Naive thymus-derived CD8-positive, alpha-beta T cell (primary cell): ENCODE measurements at regions not wholly inside any gene's neighbourhood (a gene's known extent, or its start where the extent isn't known, plus 50 kb on each side); places are given as distances from the start of the nearest gene placed in this dataset.

Experiments
- ATAC-seq, 2 donors: fragments of 150-1000 bp; cut with Tn5 transposase in 1 of 2; sonication (Bioruptor Pico), chemical (Tn5 transposase) in 1 of 2; 1 replicate in 1 of 2; 2 replicates in 1 of 2; pipeline ENCODE4 v1.10.0; 2021; ENCODE audit warnings: mild to moderate bottlenecking in 2 of 2, moderate library complexity in 2 of 2
- POLR2A ChIA-PET: fragments of 350-600 bp; sonication (Branson Sonifier 250); formaldehyde crosslinking; loops from one replicate; lab custom pipeline; 2021; ENCODE audit warnings: antibody characterized with exemption; lab: Charles Lee
- DNase-seq, 10 donors: peaks; one replicate each; pipeline versions ENCODE4 v3.0.0 to v3.0.0-alpha.2; 2020 to 2022
- H3K27ac Mint-ChIP-seq, 10 donors: one replicate each; pipeline ENCODE4 v1.8.0; 2020 to 2022; ENCODE audit warnings: mild to moderate bottlenecking in 10 of 10, mixed read lengths in 10 of 10, moderate library complexity in 4 of 10, inconsistent platforms in 1 of 10
- H3K27me3 Mint-ChIP-seq, 5 donors: one replicate each; pipeline ENCODE4 v1.8.0; 2021 to 2022; ENCODE audit warnings: mixed read lengths in 5 of 5
- H3K36me3 Mint-ChIP-seq, 3 donors: one replicate each; pipeline ENCODE4 v1.8.0; 2020 to 2022; ENCODE audit warnings: mixed read lengths in 3 of 3, mild to moderate bottlenecking in 2 of 3, inconsistent platforms in 1 of 3
- H3K4me1 Mint-ChIP-seq, 4 donors: one replicate each; pipeline ENCODE4 v1.8.0; 2021 to 2022; ENCODE audit warnings: mixed read lengths in 4 of 4
- H3K4me3 Mint-ChIP-seq, 10 donors: one replicate each; pipeline ENCODE4 v1.8.0; 2020 to 2022; ENCODE audit warnings: mild to moderate bottlenecking in 10 of 10, mixed read lengths in 10 of 10, moderate library complexity in 6 of 10, inconsistent platforms in 1 of 10
- H3K9me3 Mint-ChIP-seq, 9 donors: one replicate each; pipeline ENCODE4 v1.8.0; 2020 to 2022; ENCODE audit warnings: mixed read lengths in 9 of 9, mild to moderate bottlenecking in 3 of 9, inconsistent platforms in 1 of 9, moderate library complexity in 1 of 9

GRCh38 chr1:80424249-80424648 lies 1376.5 kb upstream of the ADGRL2 start:
- H3K4me1 Mint-ChIP-seq, result no peaks in the 10 kb centered on the region
- no peak for ATAC-seq
- peaks cover 0 to 5% (median 0%) of the 10 kb centered on the region in 9 donors for H3K9me3 Mint-ChIP-seq
- no peaks in the 10 kb centered on the region for H3K36me3 Mint-ChIP-seq
- POLR2A ChIA-PET, result no interaction called here
- H3K27ac Mint-ChIP-seq, result no peak overlapping the region
- no peak overlapping the region for H3K4me3 Mint-ChIP-seq
- no peak for DNase-seq
- no peaks in the 10 kb centered on the region for H3K27me3 Mint-ChIP-seq

DNA sequence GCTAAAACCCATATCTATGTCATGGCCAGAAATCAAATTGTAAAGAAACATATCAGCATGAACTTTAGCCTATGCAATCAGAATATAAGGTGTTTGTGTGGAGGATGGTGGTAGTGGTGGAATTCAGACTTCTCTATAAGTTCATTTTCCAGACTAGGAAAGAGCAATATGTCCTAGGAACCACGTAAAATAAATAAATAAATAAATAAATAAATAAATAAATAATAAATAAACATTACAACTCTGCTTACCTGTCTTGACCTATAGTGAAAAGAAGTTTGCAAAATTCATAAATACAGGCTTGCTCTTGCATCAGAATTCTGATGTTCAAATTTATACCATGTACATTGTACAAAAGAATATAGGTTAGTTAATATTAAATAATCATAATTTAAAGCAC lies 1382.6 kb upstream of the ADGRL2 start:
- H3K36me3 Mint-ChIP-seq, result no peaks in the 10 kb centered on the region
- no peaks in the 10 kb centered on the region for H3K27me3 Mint-ChIP-seq
- ATAC-seq (no peak), DNase-seq (no peak)
- H3K4me3 Mint-ChIP-seq, result no peak overlapping the region
- POLR2A ChIA-PET, result no interaction called here
- H3K4me1 Mint-ChIP-seq, result no peaks in the 10 kb centered on the region
- no peak overlapping the region for H3K27ac Mint-ChIP-seq
- H3K9me3 Mint-ChIP-seq, result peaks cover 0 to 8% (median 0%) of the 10 kb centered on the region in 9 donors

DNA sequence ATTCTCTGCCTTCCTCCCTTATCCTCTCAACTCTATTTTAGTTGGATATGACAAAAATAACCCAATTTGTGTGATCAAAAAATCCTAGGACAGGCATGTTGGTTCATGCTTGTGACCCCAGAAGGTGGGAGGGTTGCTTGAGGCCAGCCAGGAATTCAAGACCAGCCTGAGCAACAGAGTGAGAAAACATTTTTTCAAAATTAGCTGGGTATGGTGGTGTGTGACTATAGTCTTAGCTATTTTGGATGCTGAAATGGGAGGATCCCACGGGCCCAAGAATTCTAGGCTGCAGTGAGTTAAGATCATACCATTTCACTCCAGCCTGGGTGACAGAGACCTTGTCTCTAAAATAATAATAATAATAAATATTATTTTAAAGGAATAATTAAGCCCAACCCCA lies 1383.1 kb upstream of the ADGRL2 start:
- H3K4me3 Mint-ChIP-seq, result no peak overlapping the region
- no peaks in the 10 kb centered on the region for H3K36me3 Mint-ChIP-seq
- no peak overlapping the region for H3K27ac Mint-ChIP-seq
- H3K27me3 Mint-ChIP-seq, result no peaks in the 10 kb centered on the region
- no peaks in the 10 kb centered on the region for H3K4me1 Mint-ChIP-seq
- peaks cover 0 to 8% (median 0%) of the 10 kb centered on the region in 9 donors for H3K9me3 Mint-ChIP-seq
- no peak for ATAC-seq
- POLR2A ChIA-PET, result no interaction called here
- DNase-seq, result no peak

GRCh38 chr1:80413969-80414368 lies 1386.8 kb upstream of the ADGRL2 start:
- Mint-ChIP-seq H3K36me3 (no peaks in the 10 kb centered on the region), H3K27me3 (no peaks in the 10 kb centered on the region), H3K9me3 (peaks cover 0 to 15% (median 8%) of the 10 kb centered on the region in 9 donors), H3K4me1 (no peaks in the 10 kb centered on the region), H3K27ac (no peak overlapping the region), H3K4me3 (no peak overlapping the region)
- ATAC-seq (no peak), DNase-seq (no peak)
- POLR2A ChIA-PET, result no interaction called here

GRCh38 chr1:80410233-80410632 lies 1390.5 kb upstream of the ADGRL2 start:
- H3K4me1 Mint-ChIP-seq, result no peaks in the 10 kb centered on the region
- POLR2A ChIA-PET, result no interaction called here
- H3K27ac Mint-ChIP-seq, result no peak overlapping the region
- no peak overlapping the region for H3K4me3 Mint-ChIP-seq
- peaks cover 0 to 19% (median 5%) of the 10 kb centered on the region in 9 donors for H3K9me3 Mint-ChIP-seq
- DNase-seq (no peak), ATAC-seq (no peak)
- no peaks in the 10 kb centered on the region for H3K27me3 Mint-ChIP-seq
- no peaks in the 10 kb centered on the region for H3K36me3 Mint-ChIP-seq

DNA sequence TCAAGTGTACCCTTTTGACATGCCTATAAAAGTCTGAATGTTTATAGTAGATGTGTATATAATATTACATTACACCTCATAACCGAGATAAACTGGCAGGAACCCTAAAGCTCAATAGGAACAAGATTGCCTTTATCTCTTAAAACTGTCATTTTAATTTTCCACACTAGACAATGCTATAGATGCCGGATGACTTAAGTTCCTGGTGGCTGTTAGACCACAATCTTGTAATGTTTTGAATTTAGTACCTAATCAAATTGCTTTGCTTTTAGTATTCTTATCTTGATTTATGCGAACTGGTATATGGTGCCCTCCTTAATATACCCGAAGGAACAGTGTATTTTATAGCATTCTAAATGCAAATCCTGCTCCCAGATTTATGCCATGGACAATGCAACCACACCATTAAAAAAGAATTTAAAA lies 1397.0 kb upstream of the ADGRL4 start:
- H3K27ac Mint-ChIP-seq, result no peak overlapping the region
- H3K27me3 Mint-ChIP-seq, result no peaks in the 10 kb centered on the region
- no peaks in the 10 kb centered on the region for H3K4me1 Mint-ChIP-seq
- POLR2A ChIA-PET, result no interaction called here
- peaks cover 0 to 6% (median 0%) of the 10 kb centered on the region in 3 donors for H3K36me3 Mint-ChIP-seq
- peaks cover 0 to 23% (median 9%) of the 10 kb centered on the region in 9 donors for H3K9me3 Mint-ChIP-seq
- no peak overlapping the region for H3K4me3 Mint-ChIP-seq
- no peak for DNase-seq
- no peak for ATAC-seq

DNA sequence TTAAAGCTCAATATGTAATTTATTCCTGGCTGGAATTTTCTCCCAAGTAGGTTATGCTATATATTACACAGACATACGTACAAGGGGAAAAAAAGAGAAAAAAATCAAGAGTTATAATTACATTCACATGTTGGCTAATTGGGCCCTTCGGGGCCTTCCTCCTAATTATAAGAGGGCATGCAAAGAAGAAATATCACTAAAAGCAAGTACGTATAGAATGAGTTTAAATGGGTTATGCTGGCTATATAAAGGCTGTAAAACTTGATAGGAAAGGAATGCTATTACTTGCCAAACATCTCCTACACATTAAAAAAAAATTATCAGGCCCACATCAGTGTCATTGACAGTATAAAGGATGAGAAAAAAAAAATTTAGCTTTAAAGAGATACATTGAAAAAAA lies 1396.1 kb upstream of the ADGRL4 start:
- Mint-ChIP-seq H3K27ac (no peak overlapping the region), H3K9me3 (peaks cover 0 to 23% (median 10%) of the 10 kb centered on the region in 9 donors)
- POLR2A ChIA-PET, result no interaction called here

DNA sequence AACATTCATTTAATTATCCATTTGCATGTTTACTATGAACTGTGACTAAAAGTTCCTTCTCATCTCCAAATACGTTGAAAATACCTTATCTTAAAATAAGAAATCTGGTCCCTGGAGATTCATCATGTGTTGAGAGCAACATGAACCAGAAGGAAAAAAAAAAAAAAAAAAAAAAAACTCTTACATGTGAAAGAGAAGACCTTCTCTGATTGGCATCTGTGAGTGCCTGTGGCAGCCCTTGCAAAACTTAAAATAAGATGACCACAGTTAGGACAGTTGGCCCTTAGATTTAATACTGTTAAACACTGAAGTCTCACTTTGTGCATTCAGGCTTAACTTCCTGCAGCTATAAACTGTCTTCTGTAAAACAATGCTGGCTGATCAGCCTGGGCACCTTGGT lies 1395.2 kb upstream of the ADGRL4 start:
- no peak overlapping the region for H3K4me3 Mint-ChIP-seq
- ATAC-seq (no peak), DNase-seq (no peak)
- POLR2A ChIA-PET, result no interaction called here
- no peaks in the 10 kb centered on the region for H3K27me3 Mint-ChIP-seq
- H3K27ac Mint-ChIP-seq, result no peak overlapping the region
- H3K36me3 Mint-ChIP-seq, result peaks cover 0 to 6% (median 0%) of the 10 kb centered on the region in 3 donors
- no peaks in the 10 kb centered on the region for H3K4me1 Mint-ChIP-seq
- peaks cover 0 to 25% (median 9%) of the 10 kb centered on the region in 9 donors for H3K9me3 Mint-ChIP-seq

More for the DNA sequence above, 1396.1 kb upstream of the ADGRL4 start:
- H3K36me3 Mint-ChIP-seq, result peaks cover 0 to 6% (median 0%) of the 10 kb centered on the region in 3 donors
- no peaks in the 10 kb centered on the region for H3K4me1 Mint-ChIP-seq
- ATAC-seq (no peak), DNase-seq (no peak)
- H3K27me3 Mint-ChIP-seq, result no peaks in the 10 kb centered on the region
- H3K4me3 Mint-ChIP-seq, result no peak overlapping the region

- no peaks in the 10 kb centered on the region for H3K36me3 Mint-ChIP-seq
- DNase-seq (no peak), ATAC-seq (no peak)
- POLR2A ChIA-PET, result no interaction called here
- no peaks in the 10 kb centered on the region for H3K27me3 Mint-ChIP-seq
- peaks cover 2 to 33% (median 16%) of the 10 kb centered on the region in 9 donors for H3K9me3 Mint-ChIP-seq
- no peak overlapping the region for H3K27ac Mint-ChIP-seq
- no peak overlapping the region for H3K4me3 Mint-ChIP-seq
- no peaks in the 10 kb centered on the region for H3K4me1 Mint-ChIP-seq
Measured at GRCh38 chr1:80392529-80392928, 1386.0 kb upstream of the ADGRL4 start.

- POLR2A ChIA-PET, result no interaction called here
- H3K27me3 Mint-ChIP-seq, result no peaks in the 10 kb centered on the region
- no peaks in the 10 kb centered on the region for H3K36me3 Mint-ChIP-seq
- DNase-seq (no peak), ATAC-seq (no peak)
- H3K9me3 Mint-ChIP-seq, result peaks cover 4 to 29% (median 12%) of the 10 kb centered on the region in 9 donors
- H3K4me3 Mint-ChIP-seq, result no peak overlapping the region
- no peaks in the 10 kb centered on the region for H3K4me1 Mint-ChIP-seq
- H3K27ac Mint-ChIP-seq, result no peak overlapping the region
Measured at GRCh38 chr1:80385650-80386049, 1379.1 kb upstream of the ADGRL4 start.

DNA sequence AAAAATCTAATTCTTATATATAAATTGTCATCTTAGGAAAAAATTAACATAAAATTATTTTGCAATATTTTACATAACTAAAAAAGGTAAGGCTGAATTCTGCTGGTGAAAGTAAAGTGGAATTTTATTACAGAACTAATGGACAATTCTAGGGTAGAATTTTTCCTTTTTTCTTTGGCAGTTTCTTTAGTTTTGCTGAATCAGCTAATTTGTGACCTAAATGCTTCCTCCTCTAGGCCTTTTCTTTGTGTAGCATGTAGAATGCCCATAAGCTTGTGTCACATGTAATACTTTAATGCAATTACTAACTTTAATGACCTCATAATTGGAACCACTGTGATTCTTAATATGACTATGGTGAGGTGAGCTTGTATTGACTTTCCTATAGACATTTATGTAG lies 1378.4 kb upstream of the ADGRL4 start:
- POLR2A ChIA-PET, result no interaction called here
- no peaks in the 10 kb centered on the region for H3K4me1 Mint-ChIP-seq
- no peak overlapping the region for H3K27ac Mint-ChIP-seq
- no peaks in the 10 kb centered on the region for H3K36me3 Mint-ChIP-seq
- no peaks in the 10 kb centered on the region for H3K27me3 Mint-ChIP-seq
- H3K4me3 Mint-ChIP-seq, result no peak overlapping the region
- ATAC-seq (no peak), DNase-seq (no peak)
- peaks cover 2 to 25% (median 9%) of the 10 kb centered on the region in 9 donors for H3K9me3 Mint-ChIP-seq

GRCh38 chr1:80384083-80384830 lies 1377.7 kb upstream of the ADGRL4 start:
- Mint-ChIP-seq H3K27ac (no peak overlapping the region), H3K4me1 (no peaks in the 10 kb centered on the region), H3K4me3 (no peak overlapping the region), H3K36me3 (no peaks in the 10 kb centered on the region), H3K9me3 (peaks cover 2 to 20% (median 6%) of the 10 kb centered on the region in 9 donors), H3K27me3 (no peaks in the 10 kb centered on the region)
- no peak for ATAC-seq
- DNase-seq, result no peak
- POLR2A ChIA-PET, result no interaction called here

- DNase-seq (no peak), ATAC-seq (no peak)
- Mint-ChIP-seq H3K4me3 (no peak overlapping the region), H3K9me3 (peaks cover 0 to 25% (median 12%) of the 10 kb centered on the region in 9 donors), H3K4me1 (no peaks in the 10 kb centered on the region), H3K27ac (no peak overlapping the region), H3K27me3 (no peaks in the 10 kb centered on the region), H3K36me3 (no peaks in the 10 kb centered on the region)
- POLR2A ChIA-PET, result no interaction called here
Measured at GRCh38 chr1:80375662-80376061, 1369.1 kb upstream of the ADGRL4 start.

GRCh38 chr1:80375109-80375508 lies 1368.6 kb upstream of the ADGRL4 start:
- DNase-seq, result no peak
- no peak overlapping the region for H3K27ac Mint-ChIP-seq
- H3K9me3 Mint-ChIP-seq, result peaks cover 0 to 25% (median 12%) of the 10 kb centered on the region in 9 donors
- no peaks in the 10 kb centered on the region for H3K36me3 Mint-ChIP-seq
- no peaks in the 10 kb centered on the region for H3K27me3 Mint-ChIP-seq
- H3K4me1 Mint-ChIP-seq, result no peaks in the 10 kb centered on the region
- H3K4me3 Mint-ChIP-seq, result no peak overlapping the region
- no peak for ATAC-seq
- POLR2A ChIA-PET, result no interaction called here
